KMS-11 (cell line): ENCODE measurements at regions not wholly inside any gene's neighbourhood (a gene's known extent, or its start where the extent isn't known, plus 50 kb on each side); places are given as distances from the start of the nearest gene placed in this dataset.

Experiments
- H2AFZ ChIP-seq: fragments of 200-600 bp; sonication (generic); 2 replicates; pipeline ENCODE4 v1.6.1; 2016; ENCODE audit warnings: antibody characterized with exemption, mixed run types, low read depth
- H3K27ac ChIP-seq: fragments of 200-600 bp; sonication (generic); 2 replicates; pipeline ENCODE4 v1.6.1; 2016; ENCODE audit warnings: mild to moderate bottlenecking, mixed run types
- H3K27me3 ChIP-seq: fragments of 200-600 bp; sonication (generic); 2 replicates; pipeline ENCODE4 v1.6.1; 2017; ENCODE audit warnings: mild to moderate bottlenecking, low read depth, mixed run types, moderate library complexity; ENCODE audit not compliant: insufficient read depth
- H3K36me3 ChIP-seq: fragments of 200-600 bp; sonication (generic); 2 replicates; pipeline ENCODE4 v1.6.1; 2017; ENCODE audit warnings: mild to moderate bottlenecking, mixed run types; ENCODE audit not compliant: insufficient read depth
- H3K4me1 ChIP-seq: fragments of 200-600 bp; sonication (generic); 2 replicates; pipeline ENCODE4 v1.6.1; 2016; ENCODE audit warnings: mild to moderate bottlenecking, low read depth, mixed run types; ENCODE audit not compliant: poor library complexity, severe bottlenecking
- H3K4me2 ChIP-seq: fragments of 200-600 bp; sonication (generic); 2 replicates; pipeline ENCODE4 v1.7.0; 2016; ENCODE audit warnings: mild to moderate bottlenecking, mixed run types
- H3K4me3 ChIP-seq: fragments of 200-600 bp; sonication (generic); IDR thresholded peaks from 2 replicates; pipeline ENCODE4 v1.6.1; 2017; ENCODE audit warnings: low read depth, low read length, mixed read lengths; ENCODE audit not compliant: insufficient read depth
- H3K79me2 ChIP-seq: fragments of 200-600 bp; sonication (generic); 2 replicates; pipeline ENCODE4 v1.6.1; 2016; ENCODE audit warnings: low read depth, mixed run types; ENCODE audit not compliant: insufficient read depth
- H3K9ac ChIP-seq: fragments of 200-600 bp; sonication (generic); 2 replicates; pipeline ENCODE4 v1.6.1; 2016; ENCODE audit warnings: mild to moderate bottlenecking, mixed run types
- H4K20me1 ChIP-seq: fragments of 200-600 bp; sonication (generic); 2 replicates; pipeline ENCODE4 v1.6.1; 2016; ENCODE audit warnings: mild to moderate bottlenecking, mixed run types; ENCODE audit not compliant: insufficient read depth
- CTCF ChIP-seq: fragments of 200-600 bp; sonication (generic); conservative IDR thresholded peaks from 2 replicates; pipeline ENCODE4 v1.6.1; 2017; ENCODE audit warnings: low read depth, mild to moderate bottlenecking, antibody characterized with exemption, low read length, moderate library complexity, mixed read lengths

- no peaks in the 10 kb centered on the region for H3K79me2 ChIP-seq
- H3K4me3 ChIP-seq: no peak overlapping the region
- H4K20me1 ChIP-seq: no peaks in the 10 kb centered on the region
- no peak for TF ChIP-seq CTCF
- H3K27me3 ChIP-seq: no peaks in the 10 kb centered on the region
- H3K4me1 ChIP-seq: no peaks in the 10 kb centered on the region
- no peak overlapping the region for H3K9ac ChIP-seq
- H3K4me2 ChIP-seq: no peak overlapping the region
- no peak overlapping the region for H3K27ac ChIP-seq
- H3K36me3 ChIP-seq: no peaks in the 10 kb centered on the region
- H2AFZ ChIP-seq: no peak overlapping the region
Observed at GRCh38 chr1:56399326-56399725, 180.0 kb downstream of the PLPP3 start.

GRCh38 chr1:56397811-56398231 lies 181.5 kb downstream of the PLPP3 start:
- no peaks in the 10 kb centered on the region for H3K4me1 ChIP-seq
- no peak overlapping the region for H3K4me3 ChIP-seq
- no peak overlapping the region for H3K9ac ChIP-seq
- no peaks in the 10 kb centered on the region for H3K27me3 ChIP-seq
- no peaks in the 10 kb centered on the region for H3K79me2 ChIP-seq
- no peaks in the 10 kb centered on the region for H3K36me3 ChIP-seq
- no peaks in the 10 kb centered on the region for H4K20me1 ChIP-seq
- no peak for TF ChIP-seq CTCF
- H3K27ac ChIP-seq: no peak overlapping the region
- H3K4me2 ChIP-seq: no peak overlapping the region
- no peak overlapping the region for H2AFZ ChIP-seq

- Histone ChIP-seq H3K27ac (no peak overlapping the region), H3K9ac (no peak overlapping the region), H4K20me1 (no peaks in the 10 kb centered on the region), H2AFZ (no peak overlapping the region), H3K4me2 (no peak overlapping the region), H3K4me3 (no peak overlapping the region), H3K4me1 (no peaks in the 10 kb centered on the region), H3K36me3 (no peaks in the 10 kb centered on the region), H3K27me3 (no peaks in the 10 kb centered on the region), H3K79me2 (no peaks in the 10 kb centered on the region)
- TF ChIP-seq CTCF: no peak
Observed at GRCh38 chr1:56397409-56397808, 182.0 kb downstream of the PLPP3 start.

- no peak overlapping the region for H3K4me3 ChIP-seq
- H3K79me2 ChIP-seq: no peaks in the 10 kb centered on the region
- H3K36me3 ChIP-seq: no peaks in the 10 kb centered on the region
- H4K20me1 ChIP-seq: no peaks in the 10 kb centered on the region
- no peak overlapping the region for H3K9ac ChIP-seq
- no peak overlapping the region for H3K27ac ChIP-seq
- H3K27me3 ChIP-seq: no peaks in the 10 kb centered on the region
- H3K4me1 ChIP-seq: no peaks in the 10 kb centered on the region
- no peak for TF ChIP-seq CTCF
- H3K4me2 ChIP-seq: no peak overlapping the region
- H2AFZ ChIP-seq: no peak overlapping the region
Observed at GRCh38 chr1:56396581-56396980, 182.8 kb downstream of the PLPP3 start.

GRCh38 chr1:56395776-56396175 lies 183.6 kb downstream of the PLPP3 start:
- TF ChIP-seq CTCF: no peak
- H3K27ac ChIP-seq: no peak overlapping the region
- no peak overlapping the region for H3K9ac ChIP-seq
- no peaks in the 10 kb centered on the region for H3K79me2 ChIP-seq
- H3K4me2 ChIP-seq: no peak overlapping the region
- no peaks in the 10 kb centered on the region for H4K20me1 ChIP-seq
- no peaks in the 10 kb centered on the region for H3K27me3 ChIP-seq
- H3K4me1 ChIP-seq: no peaks in the 10 kb centered on the region
- no peak overlapping the region for H3K4me3 ChIP-seq
- H3K36me3 ChIP-seq: no peaks in the 10 kb centered on the region
- no peak overlapping the region for H2AFZ ChIP-seq
